ENCODE measurements at regions not wholly inside any gene's neighbourhood (a gene's known extent, or its start where the extent isn't known, plus 50 kb on each side); places are given as distances from the start of the nearest gene placed in this dataset.

DNA sequence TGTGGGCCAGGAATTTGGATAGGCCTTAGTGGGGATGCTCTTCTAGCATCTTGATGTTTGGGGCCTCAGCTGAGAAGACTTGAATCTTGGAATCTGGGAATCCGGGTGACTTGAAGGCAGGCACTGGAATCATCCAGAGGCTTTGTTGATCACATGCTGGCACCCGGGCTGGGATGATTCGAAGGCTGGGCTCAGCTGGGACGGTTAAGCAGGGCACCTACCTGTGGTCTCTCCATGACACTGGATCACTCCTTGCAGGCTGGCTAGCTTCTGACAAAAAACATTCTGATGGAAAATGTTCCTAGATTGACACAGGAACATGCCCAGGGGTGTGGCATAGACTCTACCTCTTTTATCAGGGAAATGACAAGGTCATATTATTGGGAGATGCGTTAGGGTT is 149.1 kb downstream of the TENT4A start:
- no peaks in the 10 kb centered on the region for H4K20me1 ChIP-seq (ENCODE audit: insufficient read depth, low read length)
- H3K36me3 ChIP-seq (ENCODE audit: insufficient read depth, low read length) = no peaks in the 10 kb centered on the region
- H3K9me3 ChIP-seq (ENCODE audit: low read length) = no peaks in the 10 kb centered on the region
- H3K27ac ChIP-seq (ENCODE audit: low read depth, low read length, poor library complexity, severe bottlenecking) = no peak overlapping the region
- H3K4me3 ChIP-seq (ENCODE audit: low read depth, low read length, poor library complexity, severe bottlenecking) = no peak overlapping the region
- no peaks in the 10 kb centered on the region for H3K4me1 ChIP-seq (ENCODE audit: insufficient read depth, low read length, severe bottlenecking)
- TF ChIP-seq EZH2 (IDR thresholded peaks at IDR 0.05; ENCODE audit: borderline replicate concordance, low read length) = no peak
- TF ChIP-seq, protein P1, sequence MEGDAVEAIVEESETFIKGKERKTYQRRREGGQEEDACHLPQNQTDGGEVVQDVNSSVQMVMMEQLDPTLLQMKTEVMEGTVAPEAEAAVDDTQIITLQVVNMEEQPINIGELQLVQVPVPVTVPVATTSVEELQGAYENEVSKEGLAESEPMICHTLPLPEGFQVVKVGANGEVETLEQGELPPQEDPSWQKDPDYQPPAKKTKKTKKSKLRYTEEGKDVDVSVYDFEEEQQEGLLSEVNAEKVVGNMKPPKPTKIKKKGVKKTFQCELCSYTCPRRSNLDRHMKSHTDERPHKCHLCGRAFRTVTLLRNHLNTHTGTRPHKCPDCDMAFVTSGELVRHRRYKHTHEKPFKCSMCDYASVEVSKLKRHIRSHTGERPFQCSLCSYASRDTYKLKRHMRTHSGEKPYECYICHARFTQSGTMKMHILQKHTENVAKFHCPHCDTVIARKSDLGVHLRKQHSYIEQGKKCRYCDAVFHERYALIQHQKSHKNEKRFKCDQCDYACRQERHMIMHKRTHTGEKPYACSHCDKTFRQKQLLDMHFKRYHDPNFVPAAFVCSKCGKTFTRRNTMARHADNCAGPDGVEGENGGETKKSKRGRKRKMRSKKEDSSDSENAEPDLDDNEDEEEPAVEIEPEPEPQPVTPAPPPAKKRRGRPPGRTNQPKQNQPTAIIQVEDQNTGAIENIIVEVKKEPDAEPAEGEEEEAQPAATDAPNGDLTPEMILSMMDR (IDR thresholded peaks at IDR 0.05; ENCODE audit: low read length) = no peak
- H3K4me2 ChIP-seq (ENCODE audit: low read length) = no peak overlapping the region
- no peaks in the 10 kb centered on the region for H3K9me2 ChIP-seq (ENCODE audit: low read depth, low read length)
- H3F3A ChIP-seq (ENCODE audit: insufficient read depth, low read length) = no peaks in the 10 kb centered on the region
- H3K27me3 ChIP-seq (ENCODE audit: insufficient read depth, low read length) = no peaks in the 10 kb centered on the region
- H3K9ac ChIP-seq (ENCODE audit: low read length) = no peak overlapping the region
- H3K79me2 ChIP-seq (ENCODE audit: insufficient read depth, low read length) = no peaks in the 10 kb centered on the region
- no peak overlapping the region for H2AFZ ChIP-seq (ENCODE audit: low read length)

DNA sequence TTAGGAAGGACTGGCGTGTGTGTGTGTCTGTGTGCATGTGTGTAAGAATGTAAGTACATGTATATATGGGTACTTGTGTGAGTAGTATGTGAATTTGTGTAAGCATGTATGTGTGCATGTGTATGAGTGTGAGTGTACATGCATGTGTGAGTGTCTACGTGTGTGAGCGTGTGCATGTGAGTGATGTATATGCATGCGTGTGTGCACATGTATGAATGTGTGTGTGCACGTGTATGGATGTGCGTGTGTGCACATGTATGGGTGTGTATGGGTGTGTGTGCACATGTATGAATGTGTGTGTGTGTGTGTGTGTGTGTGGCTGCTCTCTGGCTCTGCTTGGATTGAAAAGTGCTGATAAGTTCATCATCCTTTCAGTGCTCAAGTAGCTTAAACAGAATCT is 154.5 kb downstream of the TENT4A start:
- no peaks in the 10 kb centered on the region for H3K79me2 ChIP-seq (ENCODE audit: insufficient read depth, low read length)
- no peak overlapping the region for H3K9ac ChIP-seq (ENCODE audit: low read length)
- no peaks in the 10 kb centered on the region for H3K27me3 ChIP-seq (ENCODE audit: insufficient read depth, low read length)
- no peak overlapping the region for H3K4me3 ChIP-seq (ENCODE audit: low read depth, low read length, poor library complexity, severe bottlenecking)
- no peaks in the 10 kb centered on the region for H4K20me1 ChIP-seq (ENCODE audit: insufficient read depth, low read length)
- H3K9me3 ChIP-seq (ENCODE audit: low read length) = no peaks in the 10 kb centered on the region
- no peaks in the 10 kb centered on the region for H3K9me2 ChIP-seq (ENCODE audit: low read depth, low read length)
- H3F3A ChIP-seq (ENCODE audit: insufficient read depth, low read length) = no peaks in the 10 kb centered on the region
- H3K4me2 ChIP-seq (ENCODE audit: low read length) = no peak overlapping the region
- no peak overlapping the region for H3K27ac ChIP-seq (ENCODE audit: low read depth, low read length, poor library complexity, severe bottlenecking)
- H3K36me3 ChIP-seq (ENCODE audit: insufficient read depth, low read length) = no peaks in the 10 kb centered on the region
- TF ChIP-seq EZH2 (IDR thresholded peaks at IDR 0.05; ENCODE audit: borderline replicate concordance, low read length) = no peak
- TF ChIP-seq, protein P1 (IDR thresholded peaks at IDR 0.05; ENCODE audit: low read length) = no peak
- no peak overlapping the region for H2AFZ ChIP-seq (ENCODE audit: low read length)
- no peaks in the 10 kb centered on the region for H3K4me1 ChIP-seq (ENCODE audit: insufficient read depth, low read length, severe bottlenecking)

DNA sequence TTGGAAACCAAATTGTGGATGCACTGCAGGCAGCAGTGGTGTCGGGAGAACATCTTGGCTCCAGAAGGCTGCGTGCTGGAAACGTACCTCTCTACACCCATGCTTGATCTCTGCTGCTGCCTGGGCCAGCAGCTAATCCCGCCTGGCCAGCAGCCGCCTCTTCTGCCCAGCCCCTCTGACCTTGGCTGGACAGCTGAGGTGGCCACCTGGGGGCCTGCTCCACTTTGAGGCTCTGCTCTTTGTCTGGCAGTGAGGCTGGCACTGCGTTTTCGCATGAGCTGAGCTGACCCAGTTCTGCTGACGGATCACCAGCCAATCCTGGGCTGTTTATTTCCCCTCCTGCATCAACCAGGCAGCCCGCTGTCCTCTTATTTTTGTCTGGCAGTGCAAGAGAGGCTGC is 154.9 kb downstream of the TENT4A start:
- H3K79me2 ChIP-seq (ENCODE audit: insufficient read depth, low read length) = no peaks in the 10 kb centered on the region
- H2AFZ ChIP-seq (ENCODE audit: low read length) = no peak overlapping the region
- no peaks in the 10 kb centered on the region for H3K9me2 ChIP-seq (ENCODE audit: low read depth, low read length)
- H3K9me3 ChIP-seq (ENCODE audit: low read length) = no peaks in the 10 kb centered on the region
- H3K27ac ChIP-seq (ENCODE audit: low read depth, low read length, poor library complexity, severe bottlenecking) = no peak overlapping the region
- H3K4me1 ChIP-seq (ENCODE audit: insufficient read depth, low read length, severe bottlenecking) = no peaks in the 10 kb centered on the region
- no peaks in the 10 kb centered on the region for H3F3A ChIP-seq (ENCODE audit: insufficient read depth, low read length)
- no peak overlapping the region for H3K9ac ChIP-seq (ENCODE audit: low read length)
- H3K36me3 ChIP-seq (ENCODE audit: insufficient read depth, low read length) = no peaks in the 10 kb centered on the region
- no peak for TF ChIP-seq EZH2 (IDR thresholded peaks at IDR 0.05; ENCODE audit: borderline replicate concordance, low read length)
- TF ChIP-seq, protein P1 (IDR thresholded peaks at IDR 0.05; ENCODE audit: low read length) = no peak
- H3K4me2 ChIP-seq (ENCODE audit: low read length) = no peak overlapping the region
- H4K20me1 ChIP-seq (ENCODE audit: insufficient read depth, low read length) = no peaks in the 10 kb centered on the region
- no peak overlapping the region for H3K4me3 ChIP-seq (ENCODE audit: low read depth, low read length, poor library complexity, severe bottlenecking)
- H3K27me3 ChIP-seq (ENCODE audit: insufficient read depth, low read length) = no peaks in the 10 kb centered on the region
